ENCODE measurements at regions not wholly inside any gene's neighbourhood (a gene's known extent, or its start where the extent isn't known, plus 50 kb on each side); places are given as distances from the start of the nearest gene placed in this dataset.
"Not testable (repeated sequence)": the region's sequence is repeated elsewhere in the genome, so short reads cannot be mapped to it uniquely, and the experiment has no call there.

DNA sequence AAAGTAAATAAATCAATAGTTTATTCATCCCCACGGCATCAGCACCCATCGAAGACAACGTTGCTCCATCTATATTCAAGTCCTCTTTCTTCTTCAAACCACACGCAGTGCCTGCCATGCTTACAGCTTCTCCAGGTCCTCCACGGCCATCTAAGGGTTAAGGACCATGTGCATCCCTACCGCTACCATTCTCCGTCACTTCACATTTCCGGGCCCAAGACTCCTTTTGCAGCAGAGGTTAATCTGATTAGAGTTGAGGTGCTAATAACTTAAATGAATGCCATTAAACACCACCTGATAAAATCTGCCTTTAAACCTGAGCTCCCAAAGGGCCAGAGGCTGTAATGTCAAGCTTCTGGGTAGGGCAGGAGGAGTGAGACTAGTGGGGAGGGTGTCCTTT, 79.7 kb upstream of the CCND2 start:
- no peak for DNase-seq (ENCODE audit: low read depth in 2 of 2)

DNA sequence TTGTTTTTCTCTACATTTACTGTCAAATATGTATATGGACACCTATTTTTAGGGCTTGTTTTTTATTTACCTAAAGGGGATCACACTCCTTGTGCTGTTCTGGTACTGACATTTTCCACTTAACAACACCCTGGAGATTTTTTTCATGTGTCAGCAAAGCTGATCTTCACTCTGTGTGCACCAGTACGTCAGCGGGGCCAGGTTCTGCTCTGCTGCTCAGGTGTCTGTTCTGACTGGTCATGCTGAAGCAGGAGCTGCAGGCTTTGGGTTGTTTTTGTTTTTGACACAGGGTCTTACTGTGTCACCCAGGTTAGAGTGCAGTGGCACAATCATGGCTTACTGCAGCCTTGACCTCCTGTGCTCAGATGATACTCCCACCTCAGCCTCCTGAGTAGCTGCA, 81.9 kb upstream of the CCND2 start:
- no peak for DNase-seq (ENCODE audit: low read depth in 2 of 2)

DNA sequence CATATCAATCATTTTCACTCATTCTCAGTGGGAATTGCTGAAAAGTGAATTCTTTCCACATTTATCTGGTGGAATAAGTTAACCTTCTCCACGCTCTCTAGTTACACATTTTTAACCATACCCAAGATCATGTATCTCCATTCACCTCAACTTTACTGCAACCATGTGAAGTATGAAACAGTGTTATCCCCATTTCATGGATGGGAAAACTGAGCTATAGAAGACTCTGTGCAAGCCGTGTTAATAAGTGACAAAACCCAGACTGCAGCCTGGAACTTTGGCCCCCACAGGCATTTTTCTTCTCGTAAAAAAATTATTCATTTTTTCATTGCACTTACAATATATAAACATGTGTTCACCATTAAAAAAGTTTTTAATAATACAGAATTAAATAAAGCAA, 82.4 kb upstream of the CCND2 start:
- DNase-seq (ENCODE audit: low read depth in 2 of 2), result no peak

DNA sequence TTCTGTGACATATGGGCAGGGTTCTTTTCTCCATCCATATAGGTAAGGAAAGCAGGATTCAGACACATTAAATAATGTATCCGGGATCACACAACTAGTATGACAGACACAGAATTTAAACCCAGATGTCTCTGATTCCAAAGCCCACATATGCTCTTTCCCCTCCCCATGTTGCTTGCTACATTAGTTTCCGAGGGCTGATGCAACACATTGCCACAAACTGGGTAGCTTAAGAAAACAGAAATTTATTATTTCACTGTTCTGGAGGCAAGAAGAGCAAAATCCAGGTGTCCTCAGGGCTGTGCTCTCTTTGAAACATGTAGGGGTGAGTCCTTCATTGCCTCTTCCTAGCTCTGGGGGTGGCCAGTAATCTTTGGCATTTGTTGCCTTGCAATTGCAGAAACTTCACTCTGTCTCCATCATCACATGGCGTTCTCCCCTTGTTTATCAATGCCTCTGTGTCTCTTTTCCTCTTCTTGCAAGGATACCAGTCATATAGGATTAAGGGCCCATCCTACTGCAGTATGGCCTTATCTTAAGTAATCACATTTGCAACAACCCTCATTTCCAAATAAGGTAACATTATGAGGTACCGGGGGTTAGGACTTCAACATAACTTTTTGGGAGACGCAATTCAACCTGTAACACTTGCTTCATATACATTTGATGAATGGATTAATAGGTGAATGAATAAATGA, 83.0 kb upstream of the CCND2 start:
- no peak for DNase-seq (ENCODE audit: low read depth in 2 of 2)

DNA sequence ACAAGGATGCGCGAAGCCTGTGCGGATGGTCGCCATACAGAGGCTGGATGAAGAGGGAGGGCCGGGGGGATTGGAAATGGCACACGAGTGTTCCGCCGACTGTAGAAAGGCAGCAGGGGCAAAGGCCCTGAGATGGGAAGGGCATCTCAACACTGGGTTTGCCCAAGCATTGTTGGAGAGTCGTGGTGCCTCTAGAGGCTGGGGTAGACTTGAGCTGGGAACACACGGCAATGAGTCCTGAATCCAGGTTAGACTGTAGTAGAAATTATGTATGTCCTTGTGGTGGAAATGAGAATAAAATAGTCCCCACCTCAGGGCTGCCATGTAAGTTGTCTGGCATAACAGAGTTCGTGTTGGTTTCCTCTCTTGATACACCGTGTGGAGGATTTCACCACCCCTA, 83.8 kb upstream of the CCND2 start:
- DNase-seq (ENCODE audit: low read depth in 2 of 2), result no peak

DNA sequence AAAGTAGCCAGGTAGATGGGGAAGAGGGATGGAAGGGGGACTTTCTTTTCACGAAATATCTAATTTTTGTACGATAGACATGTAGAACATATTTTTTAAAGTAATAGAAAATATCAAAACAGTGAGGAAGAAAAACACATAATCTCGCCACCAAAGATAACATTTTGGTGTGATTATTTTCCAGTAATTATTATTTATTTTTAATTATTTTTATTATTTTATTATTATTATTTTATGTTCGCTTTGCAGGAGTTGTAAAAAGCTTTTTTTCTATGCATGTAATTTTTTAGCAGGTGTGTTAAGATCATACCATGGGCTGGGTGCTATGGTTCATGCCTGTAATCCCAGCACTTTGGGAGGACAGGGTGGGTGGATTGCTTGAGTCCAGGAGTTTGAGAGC, 85.6 kb upstream of the CCND2 start:
- no peak for DNase-seq (ENCODE audit: low read depth in 2 of 2)

DNA sequence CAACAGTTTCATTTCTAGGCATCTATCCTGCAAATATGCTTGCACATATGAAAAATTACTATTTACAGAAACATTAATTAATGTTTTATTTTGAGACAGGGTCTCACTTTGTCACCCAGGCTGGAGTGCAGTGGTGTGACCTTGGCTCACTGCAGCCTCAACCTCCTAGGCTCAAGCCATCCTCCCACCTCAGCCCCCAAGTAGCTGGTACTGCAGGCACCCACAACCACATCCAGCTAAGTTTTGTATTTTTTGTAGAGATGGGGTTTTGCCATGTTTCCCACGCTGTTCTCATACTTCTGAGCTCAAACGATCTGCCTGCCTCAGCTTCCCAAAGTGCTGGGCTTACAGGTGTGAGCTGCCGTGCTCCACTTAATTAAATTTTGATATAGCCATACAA, 86.2 kb upstream of the CCND2 start:
- DNase-seq (ENCODE audit: low read depth in 2 of 2), result not testable (repeated sequence)

DNA sequence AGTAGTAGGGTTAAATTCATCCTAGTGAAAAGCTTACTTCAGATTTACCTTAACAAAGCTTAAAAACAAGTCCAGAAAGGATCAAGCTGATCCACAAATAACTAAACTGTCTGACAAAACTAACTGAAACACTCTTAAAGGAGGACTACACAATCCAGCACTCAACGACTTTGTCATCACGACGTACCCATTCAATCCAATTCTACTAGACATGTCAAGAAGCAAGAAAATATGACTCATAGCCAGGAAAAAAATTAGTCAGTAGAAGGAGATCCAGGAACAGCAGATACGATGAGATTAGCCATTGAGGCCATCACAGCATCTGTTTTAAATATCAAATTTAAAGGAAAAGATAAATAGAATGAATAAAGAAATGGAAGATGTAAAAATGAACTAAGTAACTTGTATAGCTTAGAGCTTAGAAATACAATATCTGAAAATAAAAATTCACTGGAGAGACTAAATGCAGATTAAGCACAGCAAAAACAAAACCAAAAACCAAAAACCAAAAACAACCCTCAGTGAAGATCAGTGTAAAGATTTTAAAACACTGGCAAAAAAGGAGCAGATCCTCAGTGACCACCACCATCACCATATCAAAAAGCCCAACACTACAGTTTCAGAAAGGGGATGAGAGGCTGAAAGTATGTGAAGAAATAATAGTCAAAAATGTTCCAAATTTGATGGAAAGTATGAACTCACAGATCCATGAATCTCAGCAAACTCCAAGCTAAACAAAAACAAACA, 95.0 kb upstream of the CCND2 start:
- DNase-seq (ENCODE audit: low read depth in 2 of 2), result no peak

DNA sequence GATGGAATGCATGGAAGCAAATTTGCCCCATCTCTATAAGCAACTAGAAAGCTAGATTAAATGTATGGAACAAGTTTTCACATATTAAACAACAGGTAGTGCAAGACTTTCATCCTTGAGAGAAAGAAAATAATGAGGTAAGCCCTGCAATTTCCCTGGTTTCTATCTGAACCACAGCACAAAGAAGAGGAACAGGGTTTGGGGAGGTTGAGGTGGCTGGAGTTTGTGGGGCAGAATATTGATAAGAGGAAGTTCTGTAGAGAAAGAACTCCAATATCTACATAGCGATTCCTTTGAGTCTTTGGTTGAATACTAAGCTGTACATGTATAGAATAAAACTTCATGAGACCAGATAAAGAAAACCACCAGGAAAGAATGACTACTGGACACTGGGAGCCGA, 96.3 kb upstream of the CCND2 start:
- DNase-seq (ENCODE audit: low read depth in 2 of 2), result no peak

DNA sequence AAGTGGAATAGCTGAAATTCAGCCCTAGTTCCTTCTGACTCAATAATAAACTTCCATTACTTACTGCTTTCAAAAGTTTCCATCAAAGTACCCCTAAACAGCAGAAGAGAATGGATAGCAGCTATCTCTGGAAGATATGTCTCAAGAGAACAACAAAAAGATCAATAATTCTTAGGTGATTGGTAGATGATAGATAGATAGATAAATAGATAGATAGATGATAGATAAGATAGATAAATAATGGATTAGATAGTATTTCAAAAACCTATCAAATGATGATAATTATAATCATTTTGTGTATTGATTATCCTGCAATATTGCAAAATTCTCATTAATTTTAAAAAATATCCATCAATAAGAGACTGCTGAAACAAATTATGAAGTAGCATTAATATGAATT, 97.4 kb upstream of the CCND2 start:
- no peak for DNase-seq (ENCODE audit: low read depth in 2 of 2)

DNA sequence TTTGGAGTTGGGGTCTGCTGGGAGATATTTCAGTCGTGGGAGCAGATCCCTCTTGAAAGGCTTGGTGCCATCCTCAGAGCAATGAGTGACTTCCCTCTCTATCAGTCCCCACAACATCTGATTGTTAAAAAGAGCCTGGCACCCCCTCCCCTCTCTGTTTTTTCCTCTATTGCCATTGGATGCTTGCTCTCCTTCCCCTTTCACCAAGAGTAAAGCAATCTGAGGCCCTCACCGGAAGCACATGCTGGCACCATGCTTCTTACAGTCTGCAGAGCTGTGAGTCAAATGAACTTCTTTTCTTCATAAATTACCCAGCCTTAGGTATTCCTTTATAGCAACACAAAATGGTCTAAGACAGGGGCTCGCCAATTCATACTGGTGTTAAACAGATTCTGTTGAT, 99.1 kb upstream of the CCND2 start:
- no peak for DNase-seq (ENCODE audit: low read depth in 2 of 2)

DNA sequence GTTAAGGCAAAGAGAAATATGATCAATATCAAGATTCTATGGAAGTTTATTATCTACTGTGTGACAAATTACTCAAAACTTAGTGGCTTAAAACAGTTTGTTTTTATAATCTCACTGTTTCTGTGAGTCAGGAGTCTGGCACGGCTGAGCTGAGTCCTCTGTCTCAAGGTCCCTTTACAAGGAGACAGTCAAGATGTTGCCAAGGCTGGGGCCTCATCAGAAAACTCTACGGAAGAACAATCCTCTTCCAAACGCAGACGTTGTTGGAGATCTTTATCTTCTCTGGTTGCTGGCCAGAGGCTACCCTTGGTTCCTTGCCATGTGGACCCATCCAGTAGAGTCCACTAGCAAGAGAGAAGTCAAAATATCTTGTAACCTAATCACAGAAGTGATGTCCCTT, 100.6 kb upstream of the CCND2 start:
- DNase-seq (ENCODE audit: low read depth in 2 of 2), result no peak

DNA sequence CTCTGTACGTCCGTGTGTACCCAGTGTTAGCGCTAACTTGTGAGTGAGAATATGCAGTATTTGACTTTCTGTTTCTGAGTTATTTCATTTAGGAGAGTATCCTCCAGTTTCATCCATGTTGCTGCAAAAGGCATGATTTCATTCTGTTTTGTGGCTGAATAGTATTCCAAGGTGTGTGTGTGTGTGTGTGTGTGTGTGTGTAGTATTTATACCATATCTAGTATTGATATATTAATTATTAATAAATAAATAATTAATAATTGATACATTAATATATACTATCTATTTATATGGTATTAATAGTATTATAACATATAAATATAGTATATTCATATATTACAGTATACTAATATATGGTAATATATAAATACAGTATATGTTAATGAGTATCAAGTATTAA, 101.8 kb upstream of the CCND2 start:
- no peak for DNase-seq (ENCODE audit: low read depth in 2 of 2)

DNA sequence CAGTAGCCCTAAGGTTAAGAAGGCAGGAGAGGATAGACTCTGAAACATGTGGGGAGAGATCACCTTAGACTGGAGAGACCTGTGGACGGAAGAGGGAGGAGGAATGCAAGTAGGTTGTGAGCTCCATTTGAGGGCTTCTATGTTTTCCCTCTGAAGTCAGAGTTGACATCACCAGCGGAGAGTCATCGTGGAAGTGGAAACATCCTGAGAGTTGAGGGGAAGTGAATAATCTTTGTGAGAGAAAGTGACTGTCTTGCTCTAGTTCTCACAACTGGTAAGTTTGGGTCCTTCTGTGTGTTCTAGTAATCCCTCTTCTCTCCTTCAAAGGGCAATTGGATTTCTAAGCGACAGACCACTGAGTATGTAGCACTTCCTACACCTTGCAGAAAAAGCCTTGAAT, 103.6 kb upstream of the CCND2 start:
- no peak for DNase-seq (ENCODE audit: low read depth in 2 of 2)

DNA sequence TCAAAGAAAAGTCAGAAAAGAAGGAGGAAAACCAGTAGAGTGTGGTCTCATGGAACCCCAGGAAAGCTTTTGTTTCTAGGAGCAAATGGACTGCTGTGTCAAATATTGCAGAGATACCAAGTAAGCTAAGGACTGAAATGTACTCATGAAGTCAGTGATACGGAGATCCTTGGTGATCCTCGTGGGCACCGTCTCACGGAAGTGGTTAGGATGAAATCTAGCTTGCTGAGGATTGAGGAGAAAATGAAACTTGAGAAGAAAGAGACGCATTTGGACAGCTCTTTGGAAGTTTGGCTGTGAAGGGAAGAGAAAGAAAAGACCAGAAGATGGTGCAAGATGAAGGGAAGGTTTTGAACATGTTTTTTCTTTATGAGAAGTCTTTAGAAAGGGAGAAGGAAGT, 104.0 kb upstream of the CCND2 start:
- no peak for DNase-seq (ENCODE audit: low read depth in 2 of 2)

DNA sequence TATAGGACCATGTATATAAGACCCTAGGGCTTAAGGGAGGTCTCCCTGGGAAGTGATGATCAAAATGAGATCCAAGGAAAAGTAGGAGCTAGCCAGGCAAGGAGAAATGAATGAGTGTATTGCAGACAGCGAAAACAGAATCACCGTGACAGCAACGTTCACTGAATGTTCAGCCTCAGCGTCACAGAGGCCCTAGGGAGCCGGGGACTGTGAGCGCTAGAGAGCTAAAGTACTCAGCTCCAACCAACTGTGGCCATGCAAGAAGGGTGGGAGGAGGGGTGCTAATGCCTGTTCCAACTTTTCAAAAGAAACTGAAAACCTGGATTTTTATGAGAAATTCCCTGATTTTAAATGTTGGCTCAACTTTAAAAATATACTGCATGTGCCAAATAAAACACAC, 105.5 kb upstream of the CCND2 start:
- no peak for DNase-seq (ENCODE audit: low read depth in 2 of 2)

DNA sequence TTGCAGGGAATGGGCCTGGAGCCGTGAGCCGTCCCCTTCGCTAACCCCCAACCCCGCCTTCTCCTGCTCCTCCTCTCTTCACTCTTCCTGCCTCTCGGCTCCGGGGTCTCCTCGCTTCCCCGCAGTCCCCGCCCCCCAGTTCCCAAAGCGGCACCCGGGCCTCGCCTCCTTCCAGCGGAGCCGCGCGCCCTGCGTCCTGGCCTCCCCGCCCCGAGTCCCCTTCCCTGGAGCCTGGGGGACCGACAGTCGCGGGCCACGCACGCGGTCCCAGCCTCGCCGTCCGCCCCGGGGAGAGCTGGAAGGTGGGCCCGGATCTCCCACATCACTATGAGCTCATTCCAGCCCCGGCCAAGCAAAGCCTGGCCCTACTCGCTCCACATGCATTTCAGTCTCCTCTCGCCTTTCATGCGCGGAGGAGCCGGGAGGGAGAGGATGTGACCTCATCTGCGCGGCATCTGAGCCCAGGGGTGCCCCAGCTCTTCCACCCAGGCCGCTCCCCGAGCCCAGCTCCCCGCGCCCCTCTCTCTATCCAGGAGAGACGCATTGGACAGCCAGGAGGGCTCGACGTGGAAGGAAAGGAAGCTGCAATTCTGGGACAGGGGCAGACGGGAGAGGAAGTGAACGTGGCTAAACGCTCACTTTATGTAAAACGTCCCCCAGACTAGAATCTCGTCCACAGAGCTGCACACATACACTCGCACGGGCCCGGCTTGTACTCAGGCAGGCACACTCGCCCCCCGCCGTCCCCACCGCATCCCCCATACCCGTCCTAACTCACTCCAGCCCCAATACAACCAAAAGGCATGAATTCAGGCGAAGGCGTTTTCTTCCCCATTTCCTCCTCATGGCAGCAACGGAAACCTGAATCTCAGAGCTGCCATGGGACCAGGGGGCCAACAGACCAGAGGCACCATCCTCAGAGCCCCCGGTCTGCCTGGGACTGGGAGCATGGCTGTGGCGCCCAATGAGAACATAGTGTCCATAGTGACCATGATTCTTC, 108.7 kb upstream of the CCND2 start:
- DNase-seq (ENCODE audit: low read depth in 2 of 2), result peak in 1 of 2 donors; percentile 63

DNA sequence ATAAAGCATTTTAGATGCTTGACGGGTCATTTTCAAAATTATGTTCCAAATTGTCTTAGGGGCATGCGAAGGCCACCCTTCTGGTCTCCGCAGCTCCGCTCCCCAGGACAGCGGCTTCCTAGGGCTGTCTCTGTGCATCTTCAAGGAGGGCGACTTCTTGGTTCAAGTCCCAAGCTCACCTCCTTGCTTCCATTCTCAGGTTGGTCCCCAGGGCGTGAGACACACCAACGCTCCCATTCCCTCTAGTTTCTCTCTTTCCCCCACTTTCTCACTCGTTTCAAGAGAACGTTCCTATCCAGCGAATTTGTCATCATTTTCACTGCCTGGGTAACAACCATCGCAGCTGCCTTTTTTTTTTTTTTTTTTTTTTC, 109.4 kb upstream of the CCND2 start:
- no peak for DNase-seq (ENCODE audit: low read depth in 2 of 2)

DNA sequence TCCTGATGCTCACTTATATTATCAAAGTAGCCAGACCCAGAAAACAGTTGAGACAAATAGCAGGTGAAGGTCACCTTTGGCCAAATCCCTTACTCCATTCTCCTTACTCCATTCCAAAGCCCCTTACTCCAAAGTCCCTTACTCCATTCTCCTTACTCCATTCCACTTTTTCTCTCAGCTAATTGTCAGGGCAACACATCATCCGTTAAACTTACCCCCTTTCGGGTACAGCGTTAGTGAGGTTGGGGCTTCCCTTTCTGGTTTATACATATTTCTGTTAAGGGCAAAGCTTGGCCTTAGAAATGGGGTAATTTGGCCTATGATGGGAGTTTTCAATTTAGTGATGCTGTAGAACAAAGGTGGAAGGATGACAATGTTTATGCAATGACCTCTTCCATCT, 111.8 kb upstream of the CCND2 start:
- no peak for DNase-seq (ENCODE audit: low read depth in 2 of 2)

DNA sequence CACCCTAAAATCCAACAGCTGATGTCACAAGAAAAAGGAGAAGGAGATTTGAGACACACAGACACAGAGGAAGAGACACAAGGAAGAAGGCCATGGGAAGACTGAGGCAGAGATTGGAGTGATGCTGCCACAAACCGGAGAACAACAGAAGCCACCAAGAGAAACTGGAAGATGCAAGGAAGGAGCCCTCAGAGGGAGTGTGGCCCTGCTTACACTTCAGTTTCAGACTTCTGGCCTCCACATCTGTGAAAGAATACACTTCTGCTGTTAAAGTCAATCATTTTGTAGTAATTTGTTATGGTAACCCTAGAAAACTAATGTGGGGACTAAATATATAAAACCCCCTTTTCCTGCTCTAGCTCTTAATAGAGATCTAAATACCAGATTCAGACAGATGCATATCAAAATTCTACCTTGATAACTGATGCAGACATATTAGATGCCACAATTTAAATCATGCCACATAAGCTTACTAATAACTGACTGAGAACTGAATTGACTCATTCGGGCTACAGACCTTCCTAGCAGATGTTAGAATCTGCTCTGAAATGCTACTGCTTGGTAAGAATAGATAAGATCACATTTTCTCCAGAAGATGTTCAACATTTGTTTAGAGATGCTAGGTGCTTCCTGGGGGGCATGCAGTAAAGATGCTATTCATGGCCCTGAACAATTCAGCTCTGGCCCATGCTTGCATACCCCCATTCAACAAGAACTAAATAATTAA, 113.1 kb upstream of the CCND2 start:
- DNase-seq (ENCODE audit: low read depth in 2 of 2), result no peak

DNA sequence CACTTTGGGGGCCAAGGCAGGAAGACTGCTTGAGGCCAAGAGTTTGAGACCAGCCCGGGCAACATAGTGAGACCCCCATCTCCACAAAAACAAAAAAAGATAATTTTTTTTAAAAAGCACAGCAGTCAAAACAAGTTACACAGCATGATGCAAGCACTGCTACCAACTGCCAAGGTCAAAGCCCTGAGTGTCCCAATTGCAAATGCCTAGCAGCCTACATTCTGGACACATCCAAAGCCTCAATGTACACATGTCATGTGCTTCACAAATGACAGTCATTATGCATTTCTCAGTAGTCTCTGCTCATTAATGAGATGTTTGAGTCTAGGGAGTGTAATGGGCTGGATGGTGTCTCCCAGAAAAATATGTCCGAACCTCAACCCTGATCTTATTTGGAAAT, 113.7 kb upstream of the CCND2 start:
- DNase-seq (ENCODE audit: low read depth in 2 of 2), result no peak

DNA sequence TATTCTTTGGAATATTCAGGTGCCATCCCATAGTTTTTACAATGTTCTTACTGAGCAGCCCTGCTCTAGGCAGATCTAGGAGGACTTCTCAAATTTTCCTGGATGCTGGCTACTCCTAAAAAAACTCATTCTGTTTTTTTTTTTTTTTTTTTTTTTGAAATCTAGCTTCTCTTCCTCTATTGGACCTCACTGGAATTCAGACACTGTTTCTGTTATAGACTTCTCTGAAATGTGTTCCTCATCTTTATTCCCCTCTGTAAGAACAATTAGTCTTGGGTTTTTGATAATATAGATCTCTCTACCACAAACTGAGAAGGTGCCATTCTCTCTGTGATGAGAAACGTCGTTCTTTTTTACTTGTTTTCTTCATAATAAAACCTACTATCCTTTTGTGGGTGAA, 115.3 kb upstream of the CCND2 start:
- no peak for DNase-seq (ENCODE audit: low read depth in 2 of 2)
